Panc1 (cell line): ENCODE measurements at regions not wholly inside any gene's neighbourhood (a gene's known extent, or its start where the extent isn't known, plus 50 kb on each side); places are given as distances from the start of the nearest gene placed in this dataset.

Experiments used
- ATAC-seq: fragments of 200-7000 bp; cut with Tn5 transposase; 2 replicates; pipeline ENCODE4 v1.9.1; 2020; ENCODE audit warnings: mild to moderate bottlenecking, moderate library complexity
- BruUV-seq: library from RNA; stranded (reverse); fragments of 400-500 nt; replicated peaks from 2 replicates; lab custom pipeline; 2021; lab: Mats Ljungman, UMichigan
- CTCF ChIA-PET: fragments of 300-600 bp; sonication (Branson Sonifier 250); formaldehyde crosslinking; loops from one replicate; lab custom pipeline; 2022; ENCODE audit warnings: antibody characterized with exemption; lab: Charles Lee
- POLR2A ChIA-PET: fragments of 300-600 bp; sonication (Branson Sonifier 250); formaldehyde crosslinking; loops from one replicate; lab custom pipeline; 2022; ENCODE audit warnings: antibody characterized with exemption; lab: Charles Lee
- DNase-seq: peaks from one replicate; pipeline ENCODE4 v3.0.0-alpha.2; 2010; ENCODE audit warnings: low read depth, low spot score
- H3K27ac ChIP-seq: 2 replicates; pipeline ENCODE4 v1.5.1; 2011; ENCODE audit warnings: mild to moderate bottlenecking, low read length, inconsistent platforms
- H3K27me3 ChIP-seq: fragments of 200-500 bp; sonication (Bioruptor generic); 2 replicates; pipeline ENCODE4 v1.6.0; 2014; ENCODE audit warnings: low read length, inconsistent platforms; ENCODE audit not compliant: control insufficient read depth, insufficient read depth
- H3K36me3 ChIP-seq: fragments of 200-500 bp; sonication (Bioruptor generic); 2 replicates; pipeline ENCODE4 v1.5.1; 2014; ENCODE audit warnings: inconsistent platforms, mild to moderate bottlenecking, low read length, moderate library complexity; ENCODE audit not compliant: control insufficient read depth, insufficient read depth
- H3K4me1 ChIP-seq: 2 replicates; pipeline ENCODE4 v1.5.1; 2011; ENCODE audit warnings: inconsistent platforms, mild to moderate bottlenecking, low read length, moderate library complexity; ENCODE audit not compliant: control insufficient read depth, insufficient read depth
- H3K4me3 ChIP-seq, 2 experiments: 2 replicates each; pipeline ENCODE4 v1.5.1; 2011 to 2012; ENCODE audit warnings: low read depth in 2 of 2, low read length in 2 of 2, mild to moderate bottlenecking in 2 of 2, inconsistent platforms in 1 of 2, moderate library complexity in 1 of 2
- H3K9me3 ChIP-seq: fragments of 200-500 bp; sonication (Bioruptor generic); 2 replicates; pipeline ENCODE4 v1.5.1; 2014; ENCODE audit warnings: low read depth, mild to moderate bottlenecking, inconsistent platforms, low read length, moderate library complexity; ENCODE audit not compliant: control insufficient read depth, insufficient read depth
- POLR2AphosphoS5 ChIP-seq: IDR thresholded peaks from 2 replicates; pipeline ENCODE4 v1.6.1; 2012; ENCODE audit warnings: mild to moderate bottlenecking, low read depth, low read length, moderate library complexity
- SIN3A ChIP-seq: IDR thresholded peaks from 2 replicates; pipeline ENCODE4 v1.6.1; 2012; ENCODE audit warnings: low read depth, mild to moderate bottlenecking, low read length, moderate library complexity, borderline replicate concordance; ENCODE audit not compliant: insufficient read depth
- TCF7L2 ChIP-seq: IDR thresholded peaks from 2 replicates; pipeline ENCODE4 v1.6.1; 2011; ENCODE audit warnings: mild to moderate bottlenecking, low read depth, low read length, inconsistent platforms
- in situ Hi-C: cut with HindIII; loops from 2 replicates; pipeline ENCODE4 v1.10.0; 2016; ENCODE audit warnings: low sequenced_read_pairs, low pct_unique_long_range_greater_than_20kb
- intact Hi-C: fragments of 100-400 bp; cut with micrococcal nuclease; formaldehyde crosslinking; loops from one replicate; pipeline ENCODE4 v1.10.0; 2022; ENCODE audit not compliant: unreplicated experiment
- TF ChIP-seq, protein P1 (sequence below), 2 experiments: IDR thresholded peaks; 2 replicates each; pipeline ENCODE4 v1.6.1; 2011 to 2012; ENCODE audit warnings: low read depth in 2 of 2, control low read depth in 1 of 2, low read length in 1 of 2, mild to moderate bottlenecking in 1 of 2, moderate library complexity in 1 of 2; ENCODE audit not compliant: insufficient read depth in 1 of 2
- TF ChIP-seq, protein P2 (sequence below): fragments of 450-650 bp; IDR thresholded peaks from 2 replicates; pipeline ENCODE4 v1.5.1; 2017; ENCODE audit warnings: mild to moderate bottlenecking

DNA sequence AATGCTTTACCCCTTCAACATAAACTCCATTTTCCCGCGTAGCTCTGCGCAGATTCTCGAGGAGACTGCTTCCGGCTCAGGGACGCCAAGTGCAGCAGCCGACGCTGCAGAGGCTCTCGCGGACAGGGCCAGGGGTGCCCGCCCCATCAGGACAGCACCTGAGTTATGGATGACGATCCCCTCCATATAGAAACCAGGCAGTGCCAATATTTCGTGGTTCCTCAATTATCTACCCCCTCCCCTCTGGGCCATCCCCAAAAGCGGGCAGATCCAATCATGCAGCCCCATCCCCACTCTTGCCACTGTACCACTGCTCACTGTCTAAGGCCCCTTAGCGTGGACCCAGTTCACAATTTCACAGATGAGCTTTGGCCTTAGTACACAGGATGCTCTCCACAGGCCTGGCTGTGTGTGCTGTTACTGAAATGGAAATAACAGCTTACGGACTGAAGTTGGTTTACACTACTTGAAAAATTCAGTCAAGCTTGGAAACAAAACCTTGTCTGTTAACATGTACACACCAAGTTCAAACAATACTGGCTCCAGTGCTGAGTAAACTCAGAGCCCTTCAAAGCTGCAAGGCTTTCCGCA lies 74.5 kb downstream of the DACT2 start:
- Histone ChIP-seq H3K9me3 (no peaks in the 10 kb centered on the region), H3K27me3 (peaks cover 10% of the 10 kb centered on the region), H3K4me1 (peaks cover 21% of the 10 kb centered on the region), H3K27ac (no peak overlapping the region), H3K4me3 (no peak overlapping the region), H3K36me3 (no peaks in the 10 kb centered on the region)
- ChIA-PET POLR2A (no interaction called here), CTCF (interaction anchor here (0.5 kb wide), 1 partner anchor 110 kb away, joined by 8 read pairs; no protein-coding TSS in a partner anchor)
- intact Hi-C loops, result no loop called here
- in situ Hi-C loops, result no loop called here
- TF ChIP-seq SIN3A (no peak), TCF7L2 (no peak)
- TF ChIP-seq, protein P1, sequence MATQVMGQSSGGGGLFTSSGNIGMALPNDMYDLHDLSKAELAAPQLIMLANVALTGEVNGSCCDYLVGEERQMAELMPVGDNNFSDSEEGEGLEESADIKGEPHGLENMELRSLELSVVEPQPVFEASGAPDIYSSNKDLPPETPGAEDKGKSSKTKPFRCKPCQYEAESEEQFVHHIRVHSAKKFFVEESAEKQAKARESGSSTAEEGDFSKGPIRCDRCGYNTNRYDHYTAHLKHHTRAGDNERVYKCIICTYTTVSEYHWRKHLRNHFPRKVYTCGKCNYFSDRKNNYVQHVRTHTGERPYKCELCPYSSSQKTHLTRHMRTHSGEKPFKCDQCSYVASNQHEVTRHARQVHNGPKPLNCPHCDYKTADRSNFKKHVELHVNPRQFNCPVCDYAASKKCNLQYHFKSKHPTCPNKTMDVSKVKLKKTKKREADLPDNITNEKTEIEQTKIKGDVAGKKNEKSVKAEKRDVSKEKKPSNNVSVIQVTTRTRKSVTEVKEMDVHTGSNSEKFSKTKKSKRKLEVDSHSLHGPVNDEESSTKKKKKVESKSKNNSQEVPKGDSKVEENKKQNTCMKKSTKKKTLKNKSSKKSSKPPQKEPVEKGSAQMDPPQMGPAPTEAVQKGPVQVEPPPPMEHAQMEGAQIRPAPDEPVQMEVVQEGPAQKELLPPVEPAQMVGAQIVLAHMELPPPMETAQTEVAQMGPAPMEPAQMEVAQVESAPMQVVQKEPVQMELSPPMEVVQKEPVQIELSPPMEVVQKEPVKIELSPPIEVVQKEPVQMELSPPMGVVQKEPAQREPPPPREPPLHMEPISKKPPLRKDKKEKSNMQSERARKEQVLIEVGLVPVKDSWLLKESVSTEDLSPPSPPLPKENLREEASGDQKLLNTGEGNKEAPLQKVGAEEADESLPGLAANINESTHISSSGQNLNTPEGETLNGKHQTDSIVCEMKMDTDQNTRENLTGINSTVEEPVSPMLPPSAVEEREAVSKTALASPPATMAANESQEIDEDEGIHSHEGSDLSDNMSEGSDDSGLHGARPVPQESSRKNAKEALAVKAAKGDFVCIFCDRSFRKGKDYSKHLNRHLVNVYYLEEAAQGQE (IDR thresholded peaks at IDR 0.05; ENCODE audit: insufficient read depth in 1 of 2, low read depth in 2 of 2, low read length in 1 of 2), result no peak
- no peak for ATAC-seq
- no TSS peak for BruUV-seq
- no peak for DNase-seq

DNA sequence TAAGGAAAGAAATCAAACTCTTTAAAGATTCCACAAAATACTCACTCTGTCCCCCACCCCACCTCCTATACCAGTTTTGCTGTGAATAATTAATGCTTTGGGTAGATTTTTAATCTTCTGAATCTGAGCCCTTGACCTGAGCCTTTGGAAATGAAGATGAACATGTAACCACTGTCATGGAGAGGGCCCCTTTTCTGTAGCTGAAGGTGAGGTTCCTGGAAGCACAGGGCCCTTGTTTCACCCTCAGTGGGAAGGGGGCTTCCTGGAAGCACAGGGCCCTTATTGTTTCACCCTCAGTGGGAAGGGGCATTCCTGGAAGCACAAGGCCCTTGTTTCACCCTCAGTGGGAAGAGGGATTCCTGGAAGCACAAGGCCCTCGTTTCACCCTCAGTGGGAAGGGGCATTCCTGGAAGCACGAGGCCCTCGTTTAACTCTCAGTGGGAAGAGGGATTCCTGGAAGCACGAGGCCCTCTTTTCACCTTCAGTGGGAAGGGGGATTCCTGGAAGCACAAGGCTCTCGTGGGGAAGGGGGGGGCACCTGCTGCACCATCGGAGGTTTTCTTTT lies 75.7 kb downstream of the DACT2 start:
- Histone ChIP-seq H3K4me3 (no peak overlapping the region), H3K27me3 (peaks cover 10% of the 10 kb centered on the region), H3K27ac (no peak overlapping the region), H3K9me3 (no peaks in the 10 kb centered on the region), H3K36me3 (no peaks in the 10 kb centered on the region), H3K4me1 (peaks cover 21% of the 10 kb centered on the region)
- ATAC-seq (no peak), DNase-seq (no peak)
- in situ Hi-C loops, result no loop called here
- CTCF ChIA-PET, result no interaction called here
- TF ChIP-seq SIN3A (no peak), POLR2AphosphoS5 (no peak), TCF7L2 (no peak)
- TF ChIP-seq, protein P2, sequence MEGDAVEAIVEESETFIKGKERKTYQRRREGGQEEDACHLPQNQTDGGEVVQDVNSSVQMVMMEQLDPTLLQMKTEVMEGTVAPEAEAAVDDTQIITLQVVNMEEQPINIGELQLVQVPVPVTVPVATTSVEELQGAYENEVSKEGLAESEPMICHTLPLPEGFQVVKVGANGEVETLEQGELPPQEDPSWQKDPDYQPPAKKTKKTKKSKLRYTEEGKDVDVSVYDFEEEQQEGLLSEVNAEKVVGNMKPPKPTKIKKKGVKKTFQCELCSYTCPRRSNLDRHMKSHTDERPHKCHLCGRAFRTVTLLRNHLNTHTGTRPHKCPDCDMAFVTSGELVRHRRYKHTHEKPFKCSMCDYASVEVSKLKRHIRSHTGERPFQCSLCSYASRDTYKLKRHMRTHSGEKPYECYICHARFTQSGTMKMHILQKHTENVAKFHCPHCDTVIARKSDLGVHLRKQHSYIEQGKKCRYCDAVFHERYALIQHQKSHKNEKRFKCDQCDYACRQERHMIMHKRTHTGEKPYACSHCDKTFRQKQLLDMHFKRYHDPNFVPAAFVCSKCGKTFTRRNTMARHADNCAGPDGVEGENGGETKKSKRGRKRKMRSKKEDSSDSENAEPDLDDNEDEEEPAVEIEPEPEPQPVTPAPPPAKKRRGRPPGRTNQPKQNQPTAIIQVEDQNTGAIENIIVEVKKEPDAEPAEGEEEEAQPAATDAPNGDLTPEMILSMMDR, result no peak
- TF ChIP-seq, protein P1 (IDR thresholded peaks at IDR 0.05; ENCODE audit: insufficient read depth in 1 of 2, low read depth in 2 of 2, low read length in 1 of 2), result no peak
- intact Hi-C loops, result no loop called here
- POLR2A ChIA-PET, result interaction anchor here (0.6 kb wide), 1 partner anchor 32 kb away, joined by 6 read pairs; no protein-coding TSS in a partner anchor
- no TSS peak for BruUV-seq
